Kasumi-1 (cell line): ENCODE measurements at regions not wholly inside any gene's neighbourhood (a gene's known extent, or its start where the extent isn't known, plus 50 kb on each side); places are given as distances from the start of the nearest gene placed in this dataset.

Experiments used
- DNase-seq, 2 experiments: peaks; one replicate each; lab custom pipeline; 2025; lab: John Stamatoyannopoulos, UW

GRCh38 chr2:146496248-146496647, 1348.6 kb upstream of the ACVR2A start:
- DNase-seq, result no peak

GRCh38 chr2:146489386-146489785, 1355.4 kb upstream of the ACVR2A start:
- no peak for DNase-seq

- DNase-seq, result no peak
Observed at GRCh38 chr2:146481629-146482028, 1363.2 kb upstream of the ACVR2A start.

- no peak for DNase-seq
Observed at GRCh38 chr2:146477383-146477782, 1367.4 kb upstream of the ACVR2A start.

- no peak for DNase-seq
Observed at GRCh38 chr2:146468578-146468977, 1376.3 kb upstream of the ACVR2A start.

GRCh38 chr2:146467425-146467824, 1377.4 kb upstream of the ACVR2A start:
- no peak for DNase-seq

- no peak for DNase-seq
Observed at GRCh38 chr2:146465460-146465859, 1379.4 kb upstream of the ACVR2A start.

- DNase-seq, result no peak
Observed at GRCh38 chr2:146461068-146461467, 1383.8 kb upstream of the ACVR2A start.

- no peak for DNase-seq
Observed at GRCh38 chr2:146458585-146458984, 1386.2 kb upstream of the ACVR2A start.

- DNase-seq, result no peak
Observed at GRCh38 chr2:146457221-146457620, 1387.6 kb upstream of the ACVR2A start.

GRCh38 chr2:146455325-146455724, 1389.5 kb upstream of the ACVR2A start:
- DNase-seq, result no peak

GRCh38 chr2:146451972-146452371, 1392.9 kb upstream of the ACVR2A start:
- DNase-seq, result no peak

GRCh38 chr2:146450131-146450530, 1394.7 kb upstream of the ACVR2A start:
- DNase-seq, result no peak

GRCh38 chr2:146444987-146445386, 1399.8 kb upstream of the ACVR2A start:
- DNase-seq, result no peak

GRCh38 chr2:146444085-146444484, 1400.7 kb upstream of the ACVR2A start:
- no peak for DNase-seq

GRCh38 chr2:146438246-146438645, 1406.6 kb upstream of the ACVR2A start:
- DNase-seq, result no peak

GRCh38 chr2:146437712-146438111, 1407.1 kb upstream of the ACVR2A start:
- DNase-seq, result no peak

GRCh38 chr2:146433116-146433875, 1411.5 kb upstream of the ACVR2A start:
- no peak for DNase-seq

GRCh38 chr2:146429366-146429765, 1415.5 kb upstream of the ACVR2A start:
- no peak for DNase-seq

- no peak for DNase-seq
Observed at GRCh38 chr2:146417942-146418341, 1426.9 kb upstream of the ACVR2A start.

GRCh38 chr2:146415291-146415690, 1429.5 kb upstream of the ACVR2A start:
- no peak for DNase-seq

GRCh38 chr2:146414456-146414855, 1430.4 kb upstream of the ACVR2A start:
- DNase-seq, result no peak

- DNase-seq, result no peak
Observed at GRCh38 chr2:146413086-146413610, 1431.7 kb upstream of the ACVR2A start.

- peak; percentile 21 to 44 for DNase-seq
Observed at GRCh38 chr2:146412625-146413024, 1432.2 kb upstream of the ACVR2A start.
